ENCODE measurements at regions not wholly inside any gene's neighbourhood (a gene's known extent, or its start where the extent isn't known, plus 50 kb on each side); places are given as distances from the start of the nearest gene placed in this dataset.

GRCh38 chr18:67634631-67635338 is 118.3 kb upstream of the DSEL start:
- H3K27me3 ChIP-seq: no peaks in the 10 kb centered on the region
- no peaks in the 10 kb centered on the region for H3K36me3 Mint-ChIP-seq
- no peak overlapping the region for H3K4me3 Mint-ChIP-seq
- H3K4me1 ChIP-seq: peaks cover 12% of the 10 kb centered on the region
- H3K4me3 ChIP-seq: no peak overlapping the region
- no peaks in the 10 kb centered on the region for H3F3A ChIP-seq (ENCODE audit: low read depth)
- no peak overlapping the region for H3K9ac ChIP-seq
- H3K27ac Mint-ChIP-seq: no peak overlapping the region
- H2AFZ ChIP-seq (replicated peaks): no peak overlapping the region
- no peaks in the 10 kb centered on the region for H3K27me3 Mint-ChIP-seq (ENCODE audit: insufficient read depth, low read depth)
- TF ChIP-seq CTCF (IDR thresholded peaks at IDR 0.05): no peak
- TF ChIP-seq EZH2 (IDR thresholded peaks at IDR 0.05): no peak
- no peak for TF ChIP-seq EZH2phosphoT487 (IDR thresholded peaks at IDR 0.05)
- peak overlapping the region; percentile 29 for H3K4me2 ChIP-seq
- no peak overlapping the region for H3K27ac ChIP-seq
- no peak for DNase-seq (ENCODE audit: low spot score)
- H3K9me3 Mint-ChIP-seq: peaks cover 2% of the 10 kb centered on the region
- H3K79me2 ChIP-seq (ENCODE audit: low read depth): no peaks in the 10 kb centered on the region
- no peaks in the 10 kb centered on the region for H3K9me3 ChIP-seq (ENCODE audit: low read depth)
- H4K20me1 ChIP-seq (ENCODE audit: low read depth): no peaks in the 10 kb centered on the region
- H3K36me3 ChIP-seq: no peaks in the 10 kb centered on the region
- peaks cover 22% of the 10 kb centered on the region for H3K4me1 Mint-ChIP-seq

- Mint-ChIP-seq H3K9me3 (peaks cover 2% of the 10 kb centered on the region), H3K36me3 (no peaks in the 10 kb centered on the region), H3K27ac (peak overlapping the region; percentile 7), H3K27me3 (ENCODE audit: insufficient read depth, low read depth) (no peaks in the 10 kb centered on the region), H3K4me3 (no peak overlapping the region), H3K4me1 (peaks cover 22% of the 10 kb centered on the region)
- H3K27me3 ChIP-seq: no peaks in the 10 kb centered on the region
- no peaks in the 10 kb centered on the region for H4K20me1 ChIP-seq (ENCODE audit: low read depth)
- no peaks in the 10 kb centered on the region for H3F3A ChIP-seq (ENCODE audit: low read depth)
- H3K4me3 ChIP-seq: no peak overlapping the region
- peaks cover 12% of the 10 kb centered on the region for H3K4me1 ChIP-seq
- H3K36me3 ChIP-seq: no peaks in the 10 kb centered on the region
- peak overlapping the region; percentile 17 for H2AFZ ChIP-seq (replicated peaks)
- TF ChIP-seq EZH2 (IDR thresholded peaks at IDR 0.05): no peak
- TF ChIP-seq CTCF (IDR thresholded peaks at IDR 0.05): no peak
- TF ChIP-seq EZH2phosphoT487 (IDR thresholded peaks at IDR 0.05): no peak
- H3K27ac ChIP-seq: no peak overlapping the region
- H3K9me3 ChIP-seq (ENCODE audit: low read depth): no peaks in the 10 kb centered on the region
- no peak for DNase-seq (ENCODE audit: low spot score)
- H3K9ac ChIP-seq: no peak overlapping the region
- H3K79me2 ChIP-seq (ENCODE audit: low read depth): no peaks in the 10 kb centered on the region
- peak overlapping the region; percentile 29 for H3K4me2 ChIP-seq
Observed at GRCh38 chr18:67633939-67634338, 117.4 kb upstream of the DSEL start.

GRCh38 chr18:67621906-67622305 is 105.4 kb upstream of the DSEL start:
- no peaks in the 10 kb centered on the region for H3K27me3 ChIP-seq

More at GRCh38 chr18:67621906-67622305, 105.4 kb upstream of the DSEL start:
- no peaks in the 10 kb centered on the region for H3K4me1 ChIP-seq
- no peak for DNase-seq (ENCODE audit: low spot score)
- Mint-ChIP-seq H3K4me3 (no peak overlapping the region), H3K27ac (no peak overlapping the region), H3K27me3 (ENCODE audit: insufficient read depth, low read depth) (no peaks in the 10 kb centered on the region), H3K9me3 (no peaks in the 10 kb centered on the region), H3K4me1 (no peaks in the 10 kb centered on the region), H3K36me3 (no peaks in the 10 kb centered on the region)
- no peak overlapping the region for H3K4me2 ChIP-seq
- H3K4me3 ChIP-seq: no peak overlapping the region
- no peak overlapping the region for H2AFZ ChIP-seq (replicated peaks)
- no peak overlapping the region for H3K9ac ChIP-seq
- H3K79me2 ChIP-seq (ENCODE audit: low read depth): no peaks in the 10 kb centered on the region
- no peaks in the 10 kb centered on the region for H3K36me3 ChIP-seq
- no peak overlapping the region for H3K27ac ChIP-seq
- H4K20me1 ChIP-seq (ENCODE audit: low read depth): no peaks in the 10 kb centered on the region
- TF ChIP-seq CTCF (IDR thresholded peaks at IDR 0.05) (no peak), EZH2phosphoT487 (IDR thresholded peaks at IDR 0.05) (no peak), EZH2 (IDR thresholded peaks at IDR 0.05) (no peak)
- H3F3A ChIP-seq (ENCODE audit: low read depth): no peaks in the 10 kb centered on the region
- H3K9me3 ChIP-seq (ENCODE audit: low read depth): no peaks in the 10 kb centered on the region
